GM12878 (cell line): ENCODE measurements at regions not wholly inside any gene's neighbourhood (a gene's known extent, or its start where the extent isn't known, plus 50 kb on each side); places are given as distances from the start of the nearest gene placed in this dataset.

Experiments
- ATAC-seq: fragments of 200-7000 bp; cut with Tn5 transposase; 3 replicates; pipeline ENCODE4 v1.9.1; 2020; ENCODE audit warnings: mild to moderate bottlenecking, moderate library complexity
- BruUV-seq: library from RNA; stranded (reverse); fragments of 400-500 nt; replicated peaks from 2 replicates; lab custom pipeline; 2021; lab: Mats Ljungman, UMichigan
- CTCF ChIA-PET: fragments of 300-600 bp; sonication (Branson Sonifier 250); formaldehyde crosslinking; extraction: SDS; loops from one replicate; lab custom pipeline; 2021; ENCODE audit warnings: inconsistent platforms; lab: Yijun Ruan, JAX
- POLR2A ChIA-PET: fragments of 350-600 bp; formaldehyde crosslinking; extraction: SDS; loops from one replicate; lab custom pipeline; 2021; ENCODE audit warnings: inconsistent platforms; lab: Charles Lee
- RAD21 ChIA-PET: fragments of 300-600 bp; sonication (Branson Sonifier 250); formaldehyde crosslinking; loops from one replicate; lab custom pipeline; 2023; ENCODE audit warnings: antibody characterized with exemption; ENCODE audit not compliant: unreplicated experiment; lab: Charles Lee
- SMC1A ChIA-PET: fragments of 300-600 bp; sonication (Branson Sonifier 250); formaldehyde crosslinking; loops from one replicate; lab custom pipeline; 2023; ENCODE audit not compliant: unreplicated experiment, uncharacterized antibody; lab: Charles Lee
- DNase-seq: peaks from one replicate; pipeline ENCODE4 v3.0.0-alpha.2; 2011; ENCODE audit warnings: low read depth, low spot score
- FAIRE-seq: peaks from 3 replicates; lab custom pipeline; 2011; peaks lifted over from hg19 to GRCh38; lab: Jason Lieb, UNC
- H2AFZ ChIP-seq: 2 replicates; pipeline ENCODE4 v1.6.0; 2011; ENCODE audit warnings: low read depth, low read length, control low read depth; ENCODE audit not compliant: control insufficient read depth
- H3K27ac ChIP-seq: 2 replicates; pipeline ENCODE4 v1.5.1; 2011; ENCODE audit warnings: control low read depth; ENCODE audit not compliant: control insufficient read depth, insufficient read depth
- H3K27me3 ChIP-seq, 2 experiments: replicated peaks in 1 of 2; 2 replicates each; pipeline versions ENCODE4 v1.6.0 to v1.6.1; 2011; ENCODE audit warnings: low read length in 1 of 2; ENCODE audit not compliant: control insufficient read depth in 2 of 2, insufficient read depth in 2 of 2
- H3K36me3 ChIP-seq, 2 experiments: 2 replicates each; pipeline ENCODE4 v1.5.1; 2011; ENCODE audit warnings: low read length in 1 of 2; ENCODE audit not compliant: control insufficient read depth in 2 of 2, insufficient read depth in 2 of 2
- H3K4me1 ChIP-seq: 2 replicates; pipeline ENCODE4 v1.6.1; 2011; ENCODE audit warnings: mild to moderate bottlenecking, low read length, moderate library complexity, mixed read lengths; ENCODE audit not compliant: control insufficient read depth, insufficient read depth
- H3K4me2 ChIP-seq: 2 replicates; pipeline ENCODE4 v1.6.0; 2011; ENCODE audit warnings: control low read depth; ENCODE audit not compliant: control insufficient read depth, insufficient read depth
- H3K4me3 ChIP-seq: fragments of 200-600 bp; sonication (generic); 2 replicates; pipeline ENCODE4 v1.5.1; 2016
- H3K79me2 ChIP-seq: 2 replicates; pipeline ENCODE4 v1.6.0; 2011; ENCODE audit warnings: low read length; ENCODE audit not compliant: control insufficient read depth, insufficient read depth
- H3K9ac ChIP-seq: 2 replicates; pipeline ENCODE4 v1.8.0; 2011; ENCODE audit warnings: low read length, control low read depth, mixed read lengths; ENCODE audit not compliant: control insufficient read depth, insufficient read depth
- H3K9me3 ChIP-seq: replicated peaks from 3 replicates; pipeline ENCODE4 v1.5.1; 2011; ENCODE audit warnings: mild to moderate bottlenecking, low read length; ENCODE audit not compliant: control insufficient read depth, insufficient read depth
- H4K20me1 ChIP-seq: 2 replicates; pipeline ENCODE4 v1.6.0; 2011; ENCODE audit not compliant: control insufficient read depth, insufficient read depth
- ASH2L ChIP-seq: fragments of 300-600, 200-600 bp; sonication (generic); IDR thresholded peaks from 2 replicates; pipeline ENCODE4 v1.6.1; 2017; ENCODE audit warnings: low read depth, mild to moderate bottlenecking, borderline replicate concordance
- CBX3 ChIP-seq: fragments of 200-600 bp; sonication (generic); IDR thresholded peaks from 2 replicates; pipeline ENCODE4 v1.6.1; 2016; ENCODE audit warnings: low read depth, borderline replicate concordance
- PML ChIP-seq: IDR thresholded peaks from 2 replicates; pipeline ENCODE4 v1.6.1; 2012; ENCODE audit warnings: low read length, inconsistent platforms
- POU2F2 ChIP-seq: IDR thresholded peaks from 3 replicates; pipeline ENCODE4 v1.6.1; 2011; ENCODE audit warnings: low read depth, mild to moderate bottlenecking, low read length, borderline replicate concordance
- RUNX3 ChIP-seq: IDR thresholded peaks from 2 replicates; pipeline ENCODE4 v1.6.1; 2012; ENCODE audit warnings: low read length, inconsistent platforms
- SREBF1 ChIP-seq: IDR thresholded peaks from 2 replicates; pipeline ENCODE4 v1.6.1; 2012; ENCODE audit warnings: mild to moderate bottlenecking, low read length
- TAF1 ChIP-seq: IDR thresholded peaks from 2 replicates; pipeline ENCODE4 v1.6.1; 2011; ENCODE audit warnings: mild to moderate bottlenecking, low read depth, low read length, borderline replicate concordance
- WGBS: methylation state at CpG from one replicate; pipeline ENCODE4 v1.1.6; 2016; ENCODE audit warnings: low lambda C conversion rate; ENCODE audit not compliant: insufficient replicate concordance, insufficient coverage; ENCODE audit errors: missing lambda C conversion rate; 5-methylcytosine and 5-hydroxymethylcytosine counted together
- in situ Hi-C: fragments of 300-500 bp; cut with MboI; formaldehyde crosslinking; loops from 9 replicates; pipeline ENCODE4 v1.14.3; 2018; ENCODE audit warnings: mixed read lengths
- intact Hi-C: fragments of 100-400 bp; cut with micrococcal nuclease; formaldehyde crosslinking; loops from one replicate; pipeline ENCODE4 v1.14.2; 2022; ENCODE audit not compliant: unreplicated experiment
- TF ChIP-seq, protein P1 (sequence below): fragments of 150-350 bp; IDR thresholded peaks from 2 replicates; pipeline ENCODE4 v1.6.1; 2014; ENCODE audit warnings: mild to moderate bottlenecking, low read depth, low read length
- TF ChIP-seq, protein P2 (sequence below), 3 experiments: IDR thresholded peaks in 2 of 3; conservative IDR thresholded peaks in 1 of 3; 2 replicates each; pipeline ENCODE4 v1.5.1; 2011; ENCODE audit warnings: low read depth in 3 of 3, low read length in 3 of 3, mild to moderate bottlenecking in 3 of 3, control low read depth in 2 of 3, moderate library complexity in 2 of 3, inconsistent platforms in 1 of 3, mixed read lengths in 1 of 3; ENCODE audit not compliant: control insufficient read depth in 2 of 3, insufficient read depth in 1 of 3; ENCODE audit errors: extremely low read depth in 1 of 3
- TF ChIP-seq, protein P3 (sequence below): IDR thresholded peaks from 2 replicates; pipeline ENCODE4 v1.6.1; 2011; ENCODE audit warnings: low read depth, low read length, improper control_type of control experiment, borderline replicate concordance

DNA sequence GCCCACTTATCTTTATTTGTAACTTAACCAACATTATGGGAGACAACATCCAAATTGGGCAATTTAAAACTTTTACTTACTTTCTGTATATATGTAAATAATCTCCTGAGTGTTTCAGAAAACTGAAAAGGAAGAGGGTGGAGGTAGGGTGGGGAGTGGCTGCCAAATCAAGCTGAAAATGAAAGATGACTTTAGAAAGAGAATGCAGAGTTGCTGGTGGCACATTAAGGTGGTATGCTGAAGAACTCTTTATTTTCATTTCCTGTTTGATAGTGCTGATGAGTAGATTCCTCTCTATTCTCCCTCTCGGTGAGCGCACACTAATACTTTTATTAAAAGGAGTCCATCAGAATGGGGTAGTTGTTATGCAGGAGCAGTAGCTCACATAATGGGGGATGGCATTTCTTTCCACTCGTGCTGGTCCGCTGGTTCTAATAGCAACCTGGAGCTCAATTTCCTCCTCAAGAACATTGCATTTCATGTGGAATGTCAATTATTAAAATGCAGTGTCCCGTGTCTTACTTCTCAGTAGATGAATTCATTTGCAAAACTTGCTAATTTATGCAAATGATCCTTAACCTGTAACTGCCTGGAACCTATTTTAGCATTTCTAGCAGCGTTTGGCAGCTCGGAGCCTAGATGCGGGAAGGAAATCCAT, 466.9 kb upstream of the HNRNPA3 start:
- CTCF ChIA-PET: interaction anchor here (0.9 to 2.1 kb wide), 5 partner anchors 9 to 403 kb away, joined by 3 to 8 read pairs (median 4); no protein-coding TSS in a partner anchor

DNA sequence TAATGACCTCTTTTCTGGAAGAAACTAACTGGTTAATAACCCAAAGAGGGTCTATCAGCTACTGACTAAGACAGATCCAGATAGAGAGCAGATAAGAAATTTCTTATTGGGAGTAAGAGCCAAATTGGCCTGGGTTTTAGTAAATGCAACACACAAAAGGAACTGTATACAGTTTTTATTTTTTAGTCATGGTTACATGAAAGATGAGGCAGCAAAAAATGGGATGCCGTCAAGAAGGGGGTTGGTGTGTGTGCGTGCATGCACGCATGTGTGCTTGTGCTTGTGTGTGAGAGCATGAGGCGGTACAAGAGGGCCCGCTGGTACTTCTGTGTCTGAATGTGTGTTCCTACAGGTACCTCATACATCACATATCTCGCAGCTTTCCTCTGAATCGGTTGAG, 466.2 kb upstream of the HNRNPA3 start:
- H3K36me3 ChIP-seq: no peaks in the 10 kb centered on the region
- H3K9ac ChIP-seq: no peak overlapping the region
- ChIA-PET POLR2A (interaction anchor here (0.9 kb wide), 1 partner anchor 40 kb away, joined by 4 read pairs; no protein-coding TSS in a partner anchor), RAD21 (interaction anchor here (2.6 kb wide), 1 partner anchor 402 kb away, joined by 5 read pairs; no protein-coding TSS in a partner anchor)
- H3K27ac ChIP-seq: no peak overlapping the region
- no peak for FAIRE-seq
- in situ Hi-C loops: no loop called here
- no peak for ATAC-seq
- no peaks in the 10 kb centered on the region for H3K79me2 ChIP-seq
- H3K27me3 ChIP-seq: no peaks in the 10 kb centered on the region
- H4K20me1 ChIP-seq: no peaks in the 10 kb centered on the region
- no peak overlapping the region for H3K4me2 ChIP-seq
- TF ChIP-seq SREBF1 (no peak), ASH2L (no peak), POU2F2 (no peak), TAF1 (no peak), RUNX3 (no peak), CBX3 (no peak)
- TF ChIP-seq, protein P1, sequence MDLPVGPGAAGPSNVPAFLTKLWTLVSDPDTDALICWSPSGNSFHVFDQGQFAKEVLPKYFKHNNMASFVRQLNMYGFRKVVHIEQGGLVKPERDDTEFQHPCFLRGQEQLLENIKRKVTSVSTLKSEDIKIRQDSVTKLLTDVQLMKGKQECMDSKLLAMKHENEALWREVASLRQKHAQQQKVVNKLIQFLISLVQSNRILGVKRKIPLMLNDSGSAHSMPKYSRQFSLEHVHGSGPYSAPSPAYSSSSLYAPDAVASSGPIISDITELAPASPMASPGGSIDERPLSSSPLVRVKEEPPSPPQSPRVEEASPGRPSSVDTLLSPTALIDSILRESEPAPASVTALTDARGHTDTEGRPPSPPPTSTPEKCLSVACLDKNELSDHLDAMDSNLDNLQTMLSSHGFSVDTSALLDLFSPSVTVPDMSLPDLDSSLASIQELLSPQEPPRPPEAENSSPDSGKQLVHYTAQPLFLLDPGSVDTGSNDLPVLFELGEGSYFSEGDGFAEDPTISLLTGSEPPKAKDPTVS: no peak
- TF ChIP-seq, protein P2, sequence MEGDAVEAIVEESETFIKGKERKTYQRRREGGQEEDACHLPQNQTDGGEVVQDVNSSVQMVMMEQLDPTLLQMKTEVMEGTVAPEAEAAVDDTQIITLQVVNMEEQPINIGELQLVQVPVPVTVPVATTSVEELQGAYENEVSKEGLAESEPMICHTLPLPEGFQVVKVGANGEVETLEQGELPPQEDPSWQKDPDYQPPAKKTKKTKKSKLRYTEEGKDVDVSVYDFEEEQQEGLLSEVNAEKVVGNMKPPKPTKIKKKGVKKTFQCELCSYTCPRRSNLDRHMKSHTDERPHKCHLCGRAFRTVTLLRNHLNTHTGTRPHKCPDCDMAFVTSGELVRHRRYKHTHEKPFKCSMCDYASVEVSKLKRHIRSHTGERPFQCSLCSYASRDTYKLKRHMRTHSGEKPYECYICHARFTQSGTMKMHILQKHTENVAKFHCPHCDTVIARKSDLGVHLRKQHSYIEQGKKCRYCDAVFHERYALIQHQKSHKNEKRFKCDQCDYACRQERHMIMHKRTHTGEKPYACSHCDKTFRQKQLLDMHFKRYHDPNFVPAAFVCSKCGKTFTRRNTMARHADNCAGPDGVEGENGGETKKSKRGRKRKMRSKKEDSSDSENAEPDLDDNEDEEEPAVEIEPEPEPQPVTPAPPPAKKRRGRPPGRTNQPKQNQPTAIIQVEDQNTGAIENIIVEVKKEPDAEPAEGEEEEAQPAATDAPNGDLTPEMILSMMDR (IDR thresholded peaks at IDR 0.05 in 2 of 3, conservative IDR thresholded peaks at IDR 0.05 in 1 of 3; ENCODE audit: control insufficient read depth in 2 of 3, extremely low read depth in 1 of 3, insufficient read depth in 1 of 3, low read depth in 3 of 3, low read length in 3 of 3): no peak
- TF ChIP-seq, protein P3, sequence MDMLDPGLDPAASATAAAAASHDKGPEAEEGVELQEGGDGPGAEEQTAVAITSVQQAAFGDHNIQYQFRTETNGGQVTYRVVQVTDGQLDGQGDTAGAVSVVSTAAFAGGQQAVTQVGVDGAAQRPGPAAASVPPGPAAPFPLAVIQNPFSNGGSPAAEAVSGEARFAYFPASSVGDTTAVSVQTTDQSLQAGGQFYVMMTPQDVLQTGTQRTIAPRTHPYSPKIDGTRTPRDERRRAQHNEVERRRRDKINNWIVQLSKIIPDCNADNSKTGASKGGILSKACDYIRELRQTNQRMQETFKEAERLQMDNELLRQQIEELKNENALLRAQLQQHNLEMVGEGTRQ: no peak
- TF ChIP-seq, all 136 proteins: peak for 0
- 93% methylated on average over 7 of the region's 7 CpGs for WGBS
- no peak overlapping the region for H3K4me3 ChIP-seq
- SMC1A ChIA-PET: interaction anchor here (1.0 to 2.1 kb wide), 8 partner anchors 10 to 94 kb away, joined by 3 to 7 read pairs (median 4); no protein-coding TSS in a partner anchor
- intact Hi-C loops: no loop called here
- no peak for DNase-seq
- CTCF ChIA-PET: interaction anchor here (0.6 to 2.1 kb wide), 4 partner anchors 68 to 402 kb away, joined by 3 to 8 read pairs (median 5); no protein-coding TSS in a partner anchor
- no peaks in the 10 kb centered on the region for H3K4me1 ChIP-seq
- H2AFZ ChIP-seq: no peak overlapping the region
- no TSS peak for BruUV-seq
- no peaks in the 10 kb centered on the region for H3K9me3 ChIP-seq

More for the DNA sequence above, 466.9 kb upstream of the HNRNPA3 start:
- Histone ChIP-seq H4K20me1 (no peaks in the 10 kb centered on the region), H3K4me1 (no peaks in the 10 kb centered on the region), H3K36me3 (no peaks in the 10 kb centered on the region), H3K9me3 (no peaks in the 10 kb centered on the region), H3K27ac (no peak overlapping the region), H2AFZ (no peak overlapping the region), H3K27me3 (no peaks in the 10 kb centered on the region), H3K79me2 (no peaks in the 10 kb centered on the region), H3K4me3 (no peak overlapping the region), H3K4me2 (no peak overlapping the region), H3K9ac (no peak overlapping the region)
- 15% methylated on average over 8 of the region's 8 CpGs for WGBS
- ChIA-PET RAD21 (interaction anchor here (2.6 kb wide), 1 partner anchor 402 kb away, joined by 5 read pairs; no protein-coding TSS in a partner anchor), POLR2A (interaction anchor here (0.9 kb wide), 1 partner anchor 41 kb away, joined by 4 read pairs; no protein-coding TSS in a partner anchor), SMC1A (interaction anchor here (0.8 to 2.1 kb wide), 8 partner anchors 10 to 93 kb away, joined by 3 to 7 read pairs (median 4); no protein-coding TSS in a partner anchor)
- BruUV-seq: no TSS peak
- intact Hi-C loops (no loop called here), in situ Hi-C loops (no loop called here)
- no peak for TF ChIP-seq PML
- ATAC-seq (peak; percentile 83), DNase-seq (no peak), FAIRE-seq (no peak)
